ENCODE measurements at regions not wholly inside any gene's neighbourhood (a gene's known extent, or its start where the extent isn't known, plus 50 kb on each side); places are given as distances from the start of the nearest gene placed in this dataset.
"Not testable (repeated sequence)": the region's sequence is repeated elsewhere in the genome, so short reads cannot be mapped to it uniquely, and the experiment has no call there.

- TF ChIP-seq CTCF (IDR thresholded peaks at IDR 0.05; ENCODE audit: low read length); EZH2 (IDR thresholded peaks at IDR 0.05; ENCODE audit: borderline replicate concordance, low read length): not testable (repeated sequence)
These were observed 121.6 kb upstream of the SLC16A7 start for GRCh38 chr12:59474236-59474635.

Data from OCI-LY1 (cell line).